IgD-negative memory B cell (primary cell): ENCODE measurements at regions not wholly inside any gene's neighbourhood (a gene's known extent, or its start where the extent isn't known, plus 50 kb on each side); places are given as distances from the start of the nearest gene placed in this dataset.

Experiments
- H3K27ac Mint-ChIP-seq, 3 donors: one replicate each; pipeline ENCODE4 v1.8.0; 2020 to 2022; ENCODE audit warnings: mild to moderate bottlenecking in 3 of 3, mixed read lengths in 3 of 3, moderate library complexity in 1 of 3
- H3K27me3 Mint-ChIP-seq: one replicate; pipeline ENCODE4 v1.8.0; 2021; ENCODE audit warnings: mixed read lengths
- H3K36me3 Mint-ChIP-seq: one replicate; pipeline ENCODE4 v1.8.0; 2020; ENCODE audit warnings: mild to moderate bottlenecking, mixed read lengths
- H3K4me1 Mint-ChIP-seq, 3 donors: one replicate each; pipeline ENCODE4 v1.8.0; 2020 to 2022; ENCODE audit warnings: mixed read lengths in 3 of 3, mild to moderate bottlenecking in 1 of 3
- H3K4me3 Mint-ChIP-seq, 4 donors: one replicate each; pipeline ENCODE4 v1.8.0; 2020 to 2022; ENCODE audit warnings: mild to moderate bottlenecking in 4 of 4, mixed read lengths in 4 of 4, moderate library complexity in 3 of 4
- H3K9me3 Mint-ChIP-seq, 3 donors: one replicate each; pipeline ENCODE4 v1.8.0; 2020 to 2021; ENCODE audit warnings: mixed read lengths in 3 of 3, mild to moderate bottlenecking in 1 of 3

GRCh38 chr13:40193286-40194223 lies 472.9 kb downstream of the FOXO1 start:
- Mint-ChIP-seq H3K27ac (no peak overlapping the region), H3K27me3 (no peaks in the 10 kb centered on the region), H3K36me3 (peaks cover 3% of the 10 kb centered on the region), H3K4me3 (peak overlapping the region in 1 of 4 donors; percentile 6), H3K4me1 (peaks cover 7 to 10% (median 8%) of the 10 kb centered on the region in 3 donors), H3K9me3 (peaks cover 0 to 2% (median 0%) of the 10 kb centered on the region in 3 donors)

- peaks cover 3% of the 10 kb centered on the region for H3K36me3 Mint-ChIP-seq
- H3K4me1 Mint-ChIP-seq: peaks cover 7 to 10% (median 8%) of the 10 kb centered on the region in 3 donors
- H3K27me3 Mint-ChIP-seq: no peaks in the 10 kb centered on the region
- no peak overlapping the region for H3K4me3 Mint-ChIP-seq
- H3K27ac Mint-ChIP-seq: no peak overlapping the region
- peaks cover 0 to 2% (median 0%) of the 10 kb centered on the region in 3 donors for H3K9me3 Mint-ChIP-seq
These were observed 472.1 kb downstream of the FOXO1 start for GRCh38 chr13:40194224-40194806.

GRCh38 chr13:40197049-40197448 lies 469.4 kb downstream of the FOXO1 start:
- H3K4me3 Mint-ChIP-seq: no peak overlapping the region
- H3K4me1 Mint-ChIP-seq: peaks cover 4 to 7% (median 5%) of the 10 kb centered on the region in 3 donors
- no peak overlapping the region for H3K27ac Mint-ChIP-seq
- peaks cover 0 to 2% (median 0%) of the 10 kb centered on the region in 3 donors for H3K9me3 Mint-ChIP-seq
- H3K36me3 Mint-ChIP-seq: peaks cover 3% of the 10 kb centered on the region
- H3K27me3 Mint-ChIP-seq: no peaks in the 10 kb centered on the region

GRCh38 chr13:40197936-40198595 lies 468.4 kb downstream of the FOXO1 start:
- Mint-ChIP-seq H3K4me1 (peaks cover 4 to 7% (median 5%) of the 10 kb centered on the region in 3 donors), H3K4me3 (no peak overlapping the region), H3K27me3 (no peaks in the 10 kb centered on the region), H3K36me3 (peaks cover 3% of the 10 kb centered on the region), H3K9me3 (peaks cover 0 to 2% (median 0%) of the 10 kb centered on the region in 3 donors), H3K27ac (no peak overlapping the region)

- Mint-ChIP-seq H3K4me1 (peaks cover 6 to 16% (median 9%) of the 10 kb centered on the region in 3 donors), H3K27ac (no peak overlapping the region), H3K27me3 (no peaks in the 10 kb centered on the region), H3K4me3 (no peak overlapping the region), H3K9me3 (no peaks in the 10 kb centered on the region), H3K36me3 (no peaks in the 10 kb centered on the region)
These were observed 466.0 kb downstream of the FOXO1 start for GRCh38 chr13:40200273-40200978.

- Mint-ChIP-seq H3K4me3 (no peak overlapping the region), H3K9me3 (peaks cover 0 to 1% (median 0%) of the 10 kb centered on the region in 3 donors), H3K27ac (no peak overlapping the region), H3K4me1 (peaks cover 34 to 52% (median 35%) of the 10 kb centered on the region in 3 donors), H3K36me3 (peaks cover 7% of the 10 kb centered on the region), H3K27me3 (no peaks in the 10 kb centered on the region)
These were observed 462.2 kb downstream of the FOXO1 start for GRCh38 chr13:40204246-40204645.

- Mint-ChIP-seq H3K27me3 (no peaks in the 10 kb centered on the region), H3K36me3 (peaks cover 7% of the 10 kb centered on the region), H3K4me3 (peak overlapping the region in 1 of 4 donors; percentile 82), H3K27ac (peak overlapping the region in 2 of 3 donors; percentile 89 to 97), H3K4me1 (peaks cover 31 to 47% (median 33%) of the 10 kb centered on the region in 3 donors), H3K9me3 (peaks cover 0 to 1% (median 0%) of the 10 kb centered on the region in 3 donors)
These were observed 460.6 kb downstream of the FOXO1 start for GRCh38 chr13:40205771-40206240.

- Mint-ChIP-seq H3K27ac (peak overlapping the region; percentile 67 to 97 (median 89)), H3K9me3 (peaks cover 0 to 1% (median 0%) of the 10 kb centered on the region in 3 donors), H3K36me3 (peaks cover 7% of the 10 kb centered on the region), H3K4me1 (peaks cover 31 to 47% (median 33%) of the 10 kb centered on the region in 3 donors), H3K27me3 (no peaks in the 10 kb centered on the region), H3K4me3 (peak overlapping the region; percentile 34 to 91 (median 74))
These were observed 460.0 kb downstream of the FOXO1 start for GRCh38 chr13:40206241-40207000.

GRCh38 chr13:40207001-40207478 lies 459.4 kb downstream of the FOXO1 start:
- H3K27ac Mint-ChIP-seq: peak overlapping the region; percentile 67 to 97 (median 89)
- H3K4me3 Mint-ChIP-seq: peak overlapping the region; percentile 34 to 91 (median 74)
- H3K4me1 Mint-ChIP-seq: peaks cover 31 to 47% (median 33%) of the 10 kb centered on the region in 3 donors

GRCh38 chr13:40208517-40208916 lies 457.9 kb downstream of the FOXO1 start:
- Mint-ChIP-seq H3K9me3 (peaks cover 0 to 4% (median 1%) of the 10 kb centered on the region in 3 donors), H3K4me3 (peak overlapping the region in 2 of 4 donors; percentile 15 to 66), H3K4me1 (peaks cover 31 to 43% (median 33%) of the 10 kb centered on the region in 3 donors), H3K36me3 (peaks cover 7% of the 10 kb centered on the region), H3K27ac (peak overlapping the region in 1 of 3 donors; percentile 42), H3K27me3 (no peaks in the 10 kb centered on the region)

More at GRCh38 chr13:40207001-40207478, 459.4 kb downstream of the FOXO1 start:
- H3K9me3 Mint-ChIP-seq: peaks cover 0 to 3% (median 1%) of the 10 kb centered on the region in 3 donors
- peaks cover 7% of the 10 kb centered on the region for H3K36me3 Mint-ChIP-seq
- H3K27me3 Mint-ChIP-seq: no peaks in the 10 kb centered on the region

GRCh38 chr13:40210865-40211585 lies 455.4 kb downstream of the FOXO1 start:
- Mint-ChIP-seq H3K27me3 (no peaks in the 10 kb centered on the region), H3K27ac (no peak overlapping the region), H3K36me3 (peaks cover 3% of the 10 kb centered on the region), H3K4me3 (no peak overlapping the region), H3K4me1 (peaks cover 31 to 38% (median 32%) of the 10 kb centered on the region in 3 donors), H3K9me3 (peaks cover 0 to 4% (median 0%) of the 10 kb centered on the region in 3 donors)

GRCh38 chr13:40211586-40211968 lies 454.9 kb downstream of the FOXO1 start:
- Mint-ChIP-seq H3K27me3 (no peaks in the 10 kb centered on the region), H3K36me3 (peaks cover 2% of the 10 kb centered on the region), H3K4me3 (no peak overlapping the region), H3K27ac (no peak overlapping the region), H3K4me1 (peaks cover 29 to 33% (median 31%) of the 10 kb centered on the region in 3 donors), H3K9me3 (peaks cover 0 to 4% (median 0%) of the 10 kb centered on the region in 3 donors)

- Mint-ChIP-seq H3K27ac (no peak overlapping the region), H3K4me1 (peaks cover 11 to 15% (median 12%) of the 10 kb centered on the region in 3 donors), H3K27me3 (no peaks in the 10 kb centered on the region), H3K9me3 (peaks cover 0 to 4% (median 0%) of the 10 kb centered on the region in 3 donors), H3K4me3 (no peak overlapping the region), H3K36me3 (peaks cover 2% of the 10 kb centered on the region)
These were observed 452.7 kb downstream of the FOXO1 start for GRCh38 chr13:40213779-40214178.
